ENCODE measurements at regions not wholly inside any gene's neighbourhood (a gene's known extent, or its start where the extent isn't known, plus 50 kb on each side); places are given as distances from the start of the nearest gene placed in this dataset.

DNA sequence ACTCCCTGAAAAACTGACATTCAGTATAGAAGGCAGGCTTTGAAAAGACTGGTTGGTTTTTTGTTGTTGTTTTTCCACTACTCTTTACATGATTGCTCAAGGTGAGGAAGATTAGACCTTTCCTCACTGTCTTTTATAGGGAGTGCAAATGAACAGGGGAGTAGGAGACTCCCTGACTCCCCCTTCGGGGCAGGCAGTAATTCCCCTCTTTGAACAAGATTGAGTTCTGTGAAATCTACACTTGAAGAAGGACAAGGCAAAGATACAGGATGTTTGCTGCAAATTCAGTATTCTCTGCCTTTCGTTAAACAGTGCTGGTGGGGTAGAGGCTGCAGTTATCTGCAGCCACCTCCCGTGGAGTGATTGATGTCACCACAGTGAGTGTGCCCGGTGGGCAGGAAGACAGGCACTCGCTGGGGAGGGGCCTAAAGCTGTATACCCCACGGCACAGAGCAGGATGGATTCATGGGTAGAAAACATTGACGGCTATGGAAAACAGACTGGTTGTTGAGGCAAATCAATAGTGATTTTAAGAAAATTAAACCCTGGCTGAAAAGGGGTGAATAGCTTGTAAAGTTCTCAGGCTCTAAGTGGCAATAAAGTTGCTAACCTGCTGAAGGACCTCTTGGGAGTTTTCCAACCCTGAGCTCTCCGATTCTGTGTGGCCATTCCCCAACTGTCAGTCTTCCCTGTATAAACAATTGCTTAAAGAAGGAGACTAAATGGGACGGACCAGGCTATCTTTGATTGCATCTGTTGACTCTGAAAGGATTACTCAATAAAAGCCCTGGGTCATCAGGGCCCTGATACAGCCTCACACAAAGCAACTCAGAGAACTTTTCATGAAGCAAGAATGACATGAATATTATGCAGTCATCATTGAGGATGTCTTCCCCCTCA, 308.3 kb downstream of the TBC1D4 start:
- no peaks in the 10 kb centered on the region for H3K9me3 Mint-ChIP-seq
- DNase-seq (ENCODE audit: low spot score): no peak
- H3K4me3 Mint-ChIP-seq: no peak overlapping the region
- intact Hi-C loops (cut with micrococcal nuclease): no loop called here
- H3K27me3 Mint-ChIP-seq (ENCODE audit: insufficient read depth): no peaks in the 10 kb centered on the region
- H3K36me3 Mint-ChIP-seq (ENCODE audit: low read depth): no peaks in the 10 kb centered on the region
- no peak overlapping the region for H3K27ac Mint-ChIP-seq
- H3K4me1 Mint-ChIP-seq (ENCODE audit: low read depth): no peaks in the 10 kb centered on the region

DNA sequence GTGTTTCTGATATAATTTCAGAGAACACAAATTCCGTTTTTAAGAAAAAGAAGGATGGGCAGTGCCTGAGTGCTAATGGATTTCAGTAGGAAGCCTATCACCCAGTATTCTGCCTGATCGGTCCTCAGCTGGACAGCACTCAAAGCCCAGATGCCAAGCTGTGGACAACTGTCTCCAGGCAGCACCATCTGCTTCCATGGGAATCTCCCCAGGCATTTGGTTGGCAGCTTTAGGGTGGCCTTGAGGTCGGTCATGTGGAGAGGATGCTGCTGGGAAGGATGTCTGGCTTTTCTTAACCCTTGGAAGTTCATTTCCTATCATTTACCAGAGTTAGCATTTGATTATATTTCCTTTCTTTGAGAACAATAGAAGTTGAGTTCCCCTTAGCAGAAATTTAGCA, 311.7 kb downstream of the TBC1D4 start:
- Mint-ChIP-seq H3K4me3 (no peak overlapping the region), H3K36me3 (ENCODE audit: low read depth) (no peaks in the 10 kb centered on the region), H3K27me3 (ENCODE audit: insufficient read depth) (no peaks in the 10 kb centered on the region), H3K9me3 (no peaks in the 10 kb centered on the region), H3K4me1 (ENCODE audit: low read depth) (no peaks in the 10 kb centered on the region), H3K27ac (no peak overlapping the region)
- intact Hi-C loops (cut with micrococcal nuclease): no loop called here
- no peak for DNase-seq (ENCODE audit: low spot score)

DNA sequence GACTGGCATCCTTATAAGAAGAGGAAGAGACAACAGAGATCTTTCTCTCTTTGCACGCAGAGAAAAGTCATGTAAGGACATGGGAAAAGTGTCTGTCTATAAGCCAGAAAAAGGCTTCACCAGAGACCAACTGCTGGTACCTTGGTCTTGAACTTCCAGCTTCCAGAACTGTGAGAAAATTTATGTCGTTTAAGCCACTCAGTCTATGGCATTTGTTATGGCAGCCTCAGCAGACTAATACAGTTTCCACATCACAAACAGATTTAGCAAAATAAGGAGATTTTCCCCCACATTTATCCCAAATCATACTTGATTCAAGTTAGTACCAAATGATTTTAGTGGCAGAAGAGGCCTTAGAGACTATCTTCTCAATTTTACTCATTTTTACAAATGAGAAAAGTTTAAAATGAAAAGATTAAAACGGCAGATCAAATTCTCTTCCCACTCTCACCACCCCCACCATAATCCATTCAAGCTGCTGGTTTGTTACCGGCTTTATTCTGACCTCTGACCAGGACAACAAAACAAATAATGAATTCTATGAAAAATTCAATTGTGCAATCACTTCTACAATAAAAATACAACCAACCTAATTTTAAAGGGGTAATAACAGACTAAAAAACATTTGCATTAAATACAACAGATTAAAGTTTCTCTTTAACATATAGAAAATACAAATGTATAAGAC, 316.3 kb downstream of the TBC1D4 start:
- Mint-ChIP-seq H3K36me3 (ENCODE audit: low read depth) (no peaks in the 10 kb centered on the region), H3K27ac (no peak overlapping the region)
- intact Hi-C loops (cut with micrococcal nuclease): no loop called here

DNA sequence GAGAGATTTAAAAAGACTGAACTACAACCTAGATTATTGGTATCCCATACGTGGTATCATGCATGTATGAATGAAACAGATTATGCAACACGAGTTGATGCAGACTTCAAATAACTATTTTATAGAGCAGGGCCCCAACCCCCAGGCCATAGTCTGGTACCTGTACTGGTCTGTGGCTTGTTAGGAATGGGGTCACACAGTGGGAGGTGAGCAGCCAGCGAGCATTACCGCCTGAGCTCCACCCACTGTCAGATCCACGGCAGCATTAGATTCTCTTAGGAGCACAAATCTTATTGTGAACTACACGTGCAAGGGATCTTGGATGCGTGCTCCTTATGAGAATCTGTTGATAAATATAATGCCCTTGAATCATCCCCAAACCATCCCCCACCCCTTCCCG, 320.2 kb downstream of the TBC1D4 start:
- intact Hi-C loops (cut with micrococcal nuclease): no loop called here
- no peaks in the 10 kb centered on the region for H3K9me3 Mint-ChIP-seq
- peaks cover 1% of the 10 kb centered on the region for H3K27me3 Mint-ChIP-seq (ENCODE audit: insufficient read depth)
- no peak for DNase-seq (ENCODE audit: low spot score)
- no peaks in the 10 kb centered on the region for H3K4me1 Mint-ChIP-seq (ENCODE audit: low read depth)
- H3K36me3 Mint-ChIP-seq (ENCODE audit: low read depth): no peaks in the 10 kb centered on the region
- no peak overlapping the region for H3K4me3 Mint-ChIP-seq
- no peak overlapping the region for H3K27ac Mint-ChIP-seq

More for the DNA sequence above, 316.3 kb downstream of the TBC1D4 start:
- Mint-ChIP-seq H3K9me3 (no peaks in the 10 kb centered on the region), H3K27me3 (ENCODE audit: insufficient read depth) (no peaks in the 10 kb centered on the region), H3K4me3 (no peak overlapping the region), H3K4me1 (ENCODE audit: low read depth) (no peaks in the 10 kb centered on the region)
- DNase-seq (ENCODE audit: low spot score): no peak

DNA sequence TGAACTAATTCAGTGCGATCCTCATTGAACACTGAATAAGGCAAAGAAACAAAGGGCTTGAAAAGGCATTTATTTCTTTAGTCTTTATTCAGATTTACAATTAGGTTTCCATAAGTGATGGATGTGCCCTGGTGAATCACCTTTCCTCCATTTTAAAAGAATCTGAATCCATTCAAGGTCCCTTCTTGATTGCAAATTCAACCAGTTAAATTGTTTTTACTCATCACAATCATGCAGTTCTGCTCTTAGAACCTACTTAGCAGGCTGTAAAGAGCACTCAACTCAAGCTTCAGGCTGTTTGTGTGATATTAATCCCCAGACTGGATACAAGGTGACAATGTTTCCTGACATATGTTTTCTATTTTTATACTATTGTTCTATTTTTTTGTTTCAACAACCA, 321.0 kb downstream of the TBC1D4 start:
- Mint-ChIP-seq H3K4me1 (ENCODE audit: low read depth) (no peaks in the 10 kb centered on the region), H3K9me3 (no peaks in the 10 kb centered on the region), H3K4me3 (no peak overlapping the region), H3K27me3 (ENCODE audit: insufficient read depth) (peaks cover 1% of the 10 kb centered on the region), H3K27ac (no peak overlapping the region), H3K36me3 (ENCODE audit: low read depth) (no peaks in the 10 kb centered on the region)
- DNase-seq (ENCODE audit: low spot score): no peak
- intact Hi-C loops (cut with micrococcal nuclease): no loop called here

DNA sequence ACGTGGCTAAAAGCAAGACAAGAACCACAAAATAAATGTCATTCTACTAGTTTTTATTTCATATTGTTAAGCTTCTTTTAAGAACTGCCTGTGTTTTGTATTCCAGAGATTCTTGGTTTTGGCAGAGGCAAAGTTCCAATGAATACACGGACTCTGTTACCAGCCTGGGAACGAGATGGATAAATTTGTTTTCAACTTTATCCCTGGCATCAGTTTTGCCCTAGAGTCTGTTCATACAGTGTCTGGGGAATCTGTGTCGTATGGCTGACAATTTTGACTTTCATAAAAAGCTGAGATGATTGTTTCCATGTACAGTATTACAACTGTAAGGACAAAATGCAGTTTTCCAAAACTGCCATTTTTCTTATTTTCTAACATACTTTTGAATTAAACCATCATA, 327.6 kb downstream of the TBC1D4 start:
- Mint-ChIP-seq H3K27ac (no peak overlapping the region), H3K9me3 (no peaks in the 10 kb centered on the region), H3K27me3 (ENCODE audit: insufficient read depth) (peaks cover 1% of the 10 kb centered on the region), H3K4me1 (ENCODE audit: low read depth) (no peaks in the 10 kb centered on the region), H3K4me3 (no peak overlapping the region), H3K36me3 (ENCODE audit: low read depth) (no peaks in the 10 kb centered on the region)
- no peak for DNase-seq (ENCODE audit: low spot score)
- intact Hi-C loops (cut with micrococcal nuclease): no loop called here

DNA sequence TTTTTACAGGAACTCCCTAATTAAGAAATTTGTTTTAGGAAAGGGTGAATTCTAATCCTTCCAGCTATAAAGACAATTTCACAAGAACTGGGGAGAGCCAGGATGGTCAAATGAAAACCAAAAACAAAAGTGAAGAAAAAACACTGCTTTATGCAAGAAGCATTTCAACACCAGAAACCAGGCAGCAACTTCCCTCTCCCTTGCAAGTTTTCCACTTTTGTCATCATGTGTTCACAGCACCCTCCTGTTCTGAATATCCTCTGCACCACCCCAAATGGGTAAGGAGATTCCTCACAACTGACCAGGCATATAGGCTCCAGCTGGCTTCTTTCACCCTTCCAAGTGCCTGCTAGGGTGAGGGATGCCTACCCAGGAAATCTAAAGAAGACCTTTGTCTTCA, 328.1 kb downstream of the TBC1D4 start:
- Mint-ChIP-seq H3K36me3 (ENCODE audit: low read depth) (no peaks in the 10 kb centered on the region), H3K9me3 (no peaks in the 10 kb centered on the region), H3K27me3 (ENCODE audit: insufficient read depth) (peaks cover 1% of the 10 kb centered on the region), H3K4me1 (ENCODE audit: low read depth) (no peaks in the 10 kb centered on the region), H3K27ac (no peak overlapping the region), H3K4me3 (no peak overlapping the region)
- no peak for DNase-seq (ENCODE audit: low spot score)
- intact Hi-C loops (cut with micrococcal nuclease): no loop called here

DNA sequence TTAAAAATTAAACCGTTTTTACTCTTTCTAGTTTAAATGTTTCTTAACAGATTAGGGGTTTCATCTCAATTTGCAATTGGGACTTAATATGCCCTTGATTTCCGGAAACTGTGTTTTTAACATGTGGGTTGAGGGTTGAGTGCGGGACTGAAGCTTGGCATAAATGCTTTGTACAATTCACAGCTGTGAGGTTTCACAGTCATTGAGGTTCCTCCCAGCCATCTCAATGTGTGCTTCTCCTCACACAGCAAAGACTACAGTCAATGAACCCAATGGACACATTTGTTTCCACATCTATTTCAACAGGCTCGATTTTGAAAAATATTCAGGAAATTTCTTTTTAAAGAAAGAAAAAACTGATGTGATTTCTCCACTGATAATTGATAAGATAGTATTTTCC, 328.6 kb downstream of the TBC1D4 start:
- Mint-ChIP-seq H3K36me3 (ENCODE audit: low read depth) (no peaks in the 10 kb centered on the region), H3K9me3 (no peaks in the 10 kb centered on the region), H3K27me3 (ENCODE audit: insufficient read depth) (peaks cover 1% of the 10 kb centered on the region), H3K4me1 (ENCODE audit: low read depth) (no peaks in the 10 kb centered on the region), H3K27ac (no peak overlapping the region), H3K4me3 (no peak overlapping the region)
- intact Hi-C loops (cut with micrococcal nuclease): no loop called here
- no peak for DNase-seq (ENCODE audit: low spot score)

DNA sequence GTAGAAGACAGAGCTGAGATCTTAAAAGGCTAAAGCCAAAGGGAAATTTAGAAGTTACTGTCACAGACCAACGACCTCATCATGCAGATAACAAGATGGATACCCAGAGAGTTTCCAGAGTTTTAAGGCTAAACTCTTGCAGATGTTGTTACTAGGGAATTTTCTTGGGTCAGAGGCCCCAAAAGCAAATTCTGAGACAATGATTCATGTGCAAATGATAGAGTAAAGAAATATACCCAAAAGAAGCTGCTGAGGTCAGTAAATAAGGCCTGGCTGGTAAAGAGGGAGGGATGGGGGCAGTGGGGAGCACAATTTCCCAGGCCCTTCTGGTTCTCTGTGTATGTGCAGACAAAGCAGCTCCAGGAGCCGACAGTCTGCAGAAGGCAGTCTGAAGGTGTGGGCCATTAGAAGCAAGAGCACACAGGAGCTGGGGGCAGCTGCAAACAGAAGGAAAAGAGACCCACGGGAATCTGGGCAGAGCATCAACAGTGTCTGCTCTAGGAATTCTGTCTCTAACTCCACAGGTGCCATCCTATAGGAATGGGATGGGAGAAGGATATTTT, 330.8 kb downstream of the TBC1D4 start:
- Mint-ChIP-seq H3K27ac (no peak overlapping the region), H3K27me3 (ENCODE audit: insufficient read depth) (no peaks in the 10 kb centered on the region), H3K4me1 (ENCODE audit: low read depth) (no peaks in the 10 kb centered on the region), H3K9me3 (no peaks in the 10 kb centered on the region), H3K4me3 (no peak overlapping the region), H3K36me3 (ENCODE audit: low read depth) (no peaks in the 10 kb centered on the region)
- DNase-seq (ENCODE audit: low spot score): no peak
- intact Hi-C loops (cut with micrococcal nuclease): no loop called here

DNA sequence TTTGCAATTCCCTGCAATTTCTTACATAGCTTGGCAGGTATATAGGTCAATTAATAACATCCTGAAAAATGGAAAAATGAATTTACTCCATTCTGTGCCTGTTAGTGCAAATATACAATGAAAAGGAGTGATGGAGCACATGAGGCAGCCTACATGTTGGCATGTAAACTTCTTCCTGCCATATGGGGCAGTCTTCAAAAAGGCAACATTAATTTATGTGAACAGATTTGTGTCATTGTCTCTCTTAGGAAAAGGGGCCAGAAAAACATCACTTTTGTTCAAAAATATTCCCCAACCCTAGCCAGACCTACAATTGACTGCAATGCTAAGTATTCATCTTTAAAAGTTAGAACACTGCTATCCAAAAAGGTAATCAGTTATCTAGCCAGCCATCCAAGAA, 332.2 kb downstream of the TBC1D4 start:
- no peaks in the 10 kb centered on the region for H3K9me3 Mint-ChIP-seq
- intact Hi-C loops (cut with micrococcal nuclease): no loop called here
- no peaks in the 10 kb centered on the region for H3K27me3 Mint-ChIP-seq (ENCODE audit: insufficient read depth)
- no peak overlapping the region for H3K27ac Mint-ChIP-seq
- DNase-seq (ENCODE audit: low spot score): no peak
- H3K36me3 Mint-ChIP-seq (ENCODE audit: low read depth): no peaks in the 10 kb centered on the region
- no peak overlapping the region for H3K4me3 Mint-ChIP-seq
- H3K4me1 Mint-ChIP-seq (ENCODE audit: low read depth): no peaks in the 10 kb centered on the region

DNA sequence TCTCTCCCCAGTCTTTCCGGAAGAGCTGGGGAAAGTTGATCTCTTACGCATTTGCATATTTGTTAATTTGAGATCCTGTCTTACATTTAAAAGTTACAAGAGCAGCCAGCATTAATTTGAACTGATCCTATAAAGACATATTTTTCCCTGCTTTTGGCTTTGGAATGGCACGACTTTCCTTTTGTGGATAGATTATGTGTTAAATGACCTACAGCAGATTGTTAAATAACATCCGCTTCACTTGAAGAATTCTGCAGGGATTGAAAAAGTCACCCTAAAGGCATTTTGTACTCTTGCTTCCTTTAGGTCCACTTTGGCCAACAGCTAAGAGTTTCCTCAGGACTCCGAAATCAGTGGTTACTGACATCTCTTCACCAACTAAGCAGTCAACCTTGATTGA, 334.0 kb downstream of the TBC1D4 start:
- H3K27me3 Mint-ChIP-seq (ENCODE audit: insufficient read depth): no peaks in the 10 kb centered on the region
- no peaks in the 10 kb centered on the region for H3K9me3 Mint-ChIP-seq
- intact Hi-C loops (cut with micrococcal nuclease): no loop called here
- no peaks in the 10 kb centered on the region for H3K36me3 Mint-ChIP-seq (ENCODE audit: low read depth)
- no peaks in the 10 kb centered on the region for H3K4me1 Mint-ChIP-seq (ENCODE audit: low read depth)
- no peak overlapping the region for H3K27ac Mint-ChIP-seq
- no peak overlapping the region for H3K4me3 Mint-ChIP-seq
- DNase-seq (ENCODE audit: low spot score): no peak

DNA sequence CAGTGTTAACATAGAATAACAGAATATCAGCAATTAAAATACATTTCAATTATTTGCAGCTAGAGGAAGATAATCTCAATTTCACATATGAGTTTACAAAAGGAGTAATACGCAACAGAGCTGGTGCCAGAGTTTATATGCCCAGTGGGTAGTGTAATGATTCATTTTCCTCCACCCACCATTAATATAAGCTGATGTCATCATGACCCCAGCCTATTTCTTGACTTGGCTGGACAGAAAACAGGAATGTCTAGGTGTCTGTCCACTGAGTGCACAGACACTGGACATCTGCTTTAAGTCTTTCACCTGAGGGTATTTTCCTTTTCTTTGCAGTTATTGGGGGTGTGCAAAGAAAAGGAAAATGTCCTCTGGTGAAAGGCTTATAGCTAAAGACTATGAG, 335.5 kb downstream of the TBC1D4 start:
- H3K27me3 Mint-ChIP-seq (ENCODE audit: insufficient read depth): no peaks in the 10 kb centered on the region
- H3K27ac Mint-ChIP-seq: no peak overlapping the region
- H3K4me1 Mint-ChIP-seq (ENCODE audit: low read depth): no peaks in the 10 kb centered on the region
- H3K9me3 Mint-ChIP-seq: no peaks in the 10 kb centered on the region
- H3K36me3 Mint-ChIP-seq (ENCODE audit: low read depth): no peaks in the 10 kb centered on the region
- no peak for DNase-seq (ENCODE audit: low spot score)
- intact Hi-C loops (cut with micrococcal nuclease): no loop called here
- H3K4me3 Mint-ChIP-seq: no peak overlapping the region

DNA sequence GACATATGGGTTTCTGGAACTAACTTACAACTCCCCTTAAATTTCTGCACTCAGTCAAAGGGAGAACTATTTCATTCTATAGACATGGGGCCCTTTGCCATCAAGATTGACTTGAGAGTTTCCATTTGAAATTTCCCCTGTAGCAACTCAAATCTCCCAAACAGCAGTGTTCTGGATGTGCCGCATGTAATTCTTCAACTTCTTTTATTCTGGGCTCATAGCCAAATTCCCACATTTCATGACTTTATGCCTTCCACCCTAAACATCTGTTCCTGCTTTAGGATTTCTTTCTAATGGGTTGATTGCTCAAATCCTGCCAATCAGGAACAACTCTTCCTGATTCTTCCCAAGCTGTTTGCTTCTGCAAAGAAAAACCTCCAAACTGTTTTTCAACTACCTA, 336.0 kb downstream of the TBC1D4 start:
- Mint-ChIP-seq H3K4me3 (no peak overlapping the region), H3K27ac (no peak overlapping the region), H3K36me3 (ENCODE audit: low read depth) (no peaks in the 10 kb centered on the region), H3K9me3 (no peaks in the 10 kb centered on the region), H3K27me3 (ENCODE audit: insufficient read depth) (no peaks in the 10 kb centered on the region), H3K4me1 (ENCODE audit: low read depth) (no peaks in the 10 kb centered on the region)
- intact Hi-C loops (cut with micrococcal nuclease): no loop called here
- no peak for DNase-seq (ENCODE audit: low spot score)
